Heart left ventricle (tissue), 13 donors: ENCODE measurements at regions not wholly inside any gene's neighbourhood (a gene's known extent, or its start where the extent isn't known, plus 50 kb on each side); places are given as distances from the start of the nearest gene placed in this dataset.

ENCODE experiments used
- POLR2A ChIP-seq, 2 donors: fragments of 450-650 bp; IDR thresholded peaks; one replicate each; pipeline ENCODE4 v1.6.1; 2017; ENCODE audit warnings: antibody characterized with exemption in 2 of 2, mild to moderate bottlenecking in 2 of 2, moderate library complexity in 2 of 2
- TF ChIP-seq, protein P1 (sequence below), 12 donors: fragments of 200-600 bp; sonication (generic) in 4 of 12; IDR thresholded peaks; one replicate each; pipeline versions ENCODE4 v1.5.0 to v1.8.0; 2018 to 2022; ENCODE audit warnings: antibody characterized with exemption in 12 of 12, mild to moderate bottlenecking in 5 of 12
- donor health status: ischemic (EF 13 %, LVEDD 7.1; RV severe dilation, severe dysfunction).
- donor health status: DM: no; HTN: yes; CAD: no.
- donor health status: DM: no; HTN: no; CAD: no.
- donor health status: ischemic (EF 25% LVEDD 6.9; RV normal size, moderate dysfunction).
- donor health status: ischemic (EF 25% LVEDD 5.7; RV mildly dilated, moderate dysfunction).
- donor health status: ischemic (EF 35%, LVEDD 5.7; RV mildly dilated, moderate dysfunction).
- donor health status: nonischemic (EF 11% LVEDD 7.7; RV severe dilation, severe dysfunction).
- donor health status: DM: yes; HTN: yes; CAD: no.
- donor health status: PGD.
- donor health status: ischemic (EF 29% LVEDD 5.4; RV normal size, mild dysfunction).
- donor health status: nonischemic (EF 23%, LVEDD 6.1; RV moderate dilation, normal function).

- TF ChIP-seq, protein P1, sequence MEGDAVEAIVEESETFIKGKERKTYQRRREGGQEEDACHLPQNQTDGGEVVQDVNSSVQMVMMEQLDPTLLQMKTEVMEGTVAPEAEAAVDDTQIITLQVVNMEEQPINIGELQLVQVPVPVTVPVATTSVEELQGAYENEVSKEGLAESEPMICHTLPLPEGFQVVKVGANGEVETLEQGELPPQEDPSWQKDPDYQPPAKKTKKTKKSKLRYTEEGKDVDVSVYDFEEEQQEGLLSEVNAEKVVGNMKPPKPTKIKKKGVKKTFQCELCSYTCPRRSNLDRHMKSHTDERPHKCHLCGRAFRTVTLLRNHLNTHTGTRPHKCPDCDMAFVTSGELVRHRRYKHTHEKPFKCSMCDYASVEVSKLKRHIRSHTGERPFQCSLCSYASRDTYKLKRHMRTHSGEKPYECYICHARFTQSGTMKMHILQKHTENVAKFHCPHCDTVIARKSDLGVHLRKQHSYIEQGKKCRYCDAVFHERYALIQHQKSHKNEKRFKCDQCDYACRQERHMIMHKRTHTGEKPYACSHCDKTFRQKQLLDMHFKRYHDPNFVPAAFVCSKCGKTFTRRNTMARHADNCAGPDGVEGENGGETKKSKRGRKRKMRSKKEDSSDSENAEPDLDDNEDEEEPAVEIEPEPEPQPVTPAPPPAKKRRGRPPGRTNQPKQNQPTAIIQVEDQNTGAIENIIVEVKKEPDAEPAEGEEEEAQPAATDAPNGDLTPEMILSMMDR (IDR thresholded peaks at IDR 0.05), result no peak
- no peak for TF ChIP-seq POLR2A (IDR thresholded peaks at IDR 0.05)
Observed at GRCh38 chr10:133033742-133034048, 54.0 kb upstream of the ADGRA1 start.
